Astrocyte (in vitro differentiated cells and primary cell): ENCODE measurements at regions not wholly inside any gene's neighbourhood (a gene's known extent, or its start where the extent isn't known, plus 50 kb on each side); places are given as distances from the start of the nearest gene placed in this dataset.

Experiments
- EZH2 ChIP-seq: IDR thresholded peaks from 2 replicates; pipeline ENCODE4 v1.6.1; 2012; ENCODE audit warnings: mild to moderate bottlenecking, low read length, inconsistent platforms; ENCODE audit not compliant: insufficient read depth
- TF ChIP-seq, protein P1 (sequence below): IDR thresholded peaks from 2 replicates; pipeline ENCODE4 v1.5.1; 2011; ENCODE audit warnings: low read depth, mild to moderate bottlenecking, inconsistent platforms, low read length, moderate library complexity; ENCODE audit not compliant: insufficient read depth

DNA sequence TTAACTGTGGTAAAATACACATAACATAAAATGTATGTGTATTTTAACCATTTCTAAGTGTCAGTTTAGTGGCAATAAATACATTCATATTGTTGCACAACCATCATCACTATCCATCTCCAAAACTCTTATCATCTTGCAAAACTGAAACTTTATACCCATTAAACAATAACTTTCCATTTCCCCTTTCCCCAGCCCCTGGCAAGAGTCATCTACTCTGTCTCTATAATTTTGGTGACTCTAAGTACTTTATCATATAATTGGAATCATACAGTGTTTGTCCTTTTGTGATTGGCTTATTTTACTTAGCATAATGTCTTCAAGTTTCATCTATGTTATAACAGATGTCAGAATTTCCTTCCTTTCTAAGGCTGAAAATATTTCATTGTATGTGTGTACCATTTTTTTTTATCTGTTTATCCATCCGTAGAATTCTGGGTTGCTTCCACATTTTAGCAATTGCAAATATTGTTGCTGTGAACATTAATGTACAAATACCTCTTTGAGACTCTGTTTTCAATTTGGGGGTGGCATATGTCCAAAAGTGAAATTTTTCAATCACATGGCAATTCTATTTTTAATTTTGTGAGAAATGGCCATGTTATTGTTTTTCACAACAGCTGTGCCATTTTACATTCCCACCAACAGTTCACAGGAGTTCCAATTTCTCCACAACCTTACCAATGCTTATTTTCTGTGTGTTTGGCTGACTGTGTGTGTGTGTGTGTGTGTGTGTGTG lies 153.9 kb upstream of the GORAB start:
- TF ChIP-seq EZH2, result no peak
- TF ChIP-seq, protein P1, sequence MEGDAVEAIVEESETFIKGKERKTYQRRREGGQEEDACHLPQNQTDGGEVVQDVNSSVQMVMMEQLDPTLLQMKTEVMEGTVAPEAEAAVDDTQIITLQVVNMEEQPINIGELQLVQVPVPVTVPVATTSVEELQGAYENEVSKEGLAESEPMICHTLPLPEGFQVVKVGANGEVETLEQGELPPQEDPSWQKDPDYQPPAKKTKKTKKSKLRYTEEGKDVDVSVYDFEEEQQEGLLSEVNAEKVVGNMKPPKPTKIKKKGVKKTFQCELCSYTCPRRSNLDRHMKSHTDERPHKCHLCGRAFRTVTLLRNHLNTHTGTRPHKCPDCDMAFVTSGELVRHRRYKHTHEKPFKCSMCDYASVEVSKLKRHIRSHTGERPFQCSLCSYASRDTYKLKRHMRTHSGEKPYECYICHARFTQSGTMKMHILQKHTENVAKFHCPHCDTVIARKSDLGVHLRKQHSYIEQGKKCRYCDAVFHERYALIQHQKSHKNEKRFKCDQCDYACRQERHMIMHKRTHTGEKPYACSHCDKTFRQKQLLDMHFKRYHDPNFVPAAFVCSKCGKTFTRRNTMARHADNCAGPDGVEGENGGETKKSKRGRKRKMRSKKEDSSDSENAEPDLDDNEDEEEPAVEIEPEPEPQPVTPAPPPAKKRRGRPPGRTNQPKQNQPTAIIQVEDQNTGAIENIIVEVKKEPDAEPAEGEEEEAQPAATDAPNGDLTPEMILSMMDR, result no peak
